EH (cell line): ENCODE measurements at regions not wholly inside any gene's neighbourhood (a gene's known extent, or its start where the extent isn't known, plus 50 kb on each side); places are given as distances from the start of the nearest gene placed in this dataset.
A peak's percentile ranks its signal among the peaks of the same experiment; 100 is the strongest.

Source experiments
- DNase-seq: peaks from one replicate; pipeline ENCODE4 v3.0.0-alpha.2; 2015; ENCODE audit warnings: low read depth

- DNase-seq: no peak
Measured at GRCh38 chr16:55225972-55226542, 97.9 kb upstream of the IRX6 start.

GRCh38 chr16:55232822-55233221, 91.2 kb upstream of the IRX6 start:
- DNase-seq: no peak

- no peak for DNase-seq
Measured at GRCh38 chr16:55233464-55233863, 90.5 kb upstream of the IRX6 start.

GRCh38 chr16:55236655-55237054, 87.3 kb upstream of the IRX6 start:
- no peak for DNase-seq

GRCh38 chr16:55239723-55240122, 84.3 kb upstream of the IRX6 start:
- no peak for DNase-seq

GRCh38 chr16:55240888-55241287, 83.1 kb upstream of the IRX6 start:
- DNase-seq: no peak

GRCh38 chr16:55242667-55243066, 81.3 kb upstream of the IRX6 start:
- DNase-seq: no peak

GRCh38 chr16:55248058-55248457, 75.9 kb upstream of the IRX6 start:
- no peak for DNase-seq

GRCh38 chr16:55248494-55248893, 75.5 kb upstream of the IRX6 start:
- no peak for DNase-seq

- no peak for DNase-seq
Measured at GRCh38 chr16:55249361-55249760, 74.6 kb upstream of the IRX6 start.

- no peak for DNase-seq
Measured at GRCh38 chr16:55249936-55250335, 74.1 kb upstream of the IRX6 start.

GRCh38 chr16:55250701-55251100, 73.3 kb upstream of the IRX6 start:
- DNase-seq: no peak

GRCh38 chr16:55251151-55251550, 72.9 kb upstream of the IRX6 start:
- DNase-seq: no peak

- DNase-seq: no peak
Measured at GRCh38 chr16:55252577-55252976, 71.4 kb upstream of the IRX6 start.

- DNase-seq: no peak
Measured at GRCh38 chr16:55253987-55254386, 70.0 kb upstream of the IRX6 start.

GRCh38 chr16:55255733-55256282, 68.2 kb upstream of the IRX6 start:
- no peak for DNase-seq

- DNase-seq: no peak
Measured at GRCh38 chr16:55256412-55257016, 67.5 kb upstream of the IRX6 start.

- DNase-seq: peak; percentile 29
Measured at GRCh38 chr16:55257966-55258613, 65.9 kb upstream of the IRX6 start.

GRCh38 chr16:55261301-55261700, 62.7 kb upstream of the IRX6 start:
- DNase-seq: no peak

- no peak for DNase-seq
Measured at GRCh38 chr16:55263271-55264250, 60.4 kb upstream of the IRX6 start.

GRCh38 chr16:55264949-55265348, 59.1 kb upstream of the IRX6 start:
- no peak for DNase-seq

GRCh38 chr16:55265926-55266325, 58.1 kb upstream of the IRX6 start:
- no peak for DNase-seq
